Spinal cord (tissue), 9 donors: ENCODE measurements at regions not wholly inside any gene's neighbourhood (a gene's known extent, or its start where the extent isn't known, plus 50 kb on each side); places are given as distances from the start of the nearest gene placed in this dataset.
"Not testable (repeated sequence)": the region's sequence is repeated elsewhere in the genome, so short reads cannot be mapped to it uniquely, and the experiment has no call there.

ENCODE experiments used
- DNase-seq, 6 donors: peaks; one replicate each; pipeline versions ENCODE4 v3.0.0 to v3.0.0-alpha.2; 2013 to 2015; ENCODE audit warnings: low spot score in 6 of 6, low read depth in 4 of 6
- H3K27ac ChIP-seq: one replicate; pipeline ENCODE4 v1.5.1; 2013; ENCODE audit warnings: low read depth, low read length, control low read depth
- H3K27me3 ChIP-seq: one replicate; pipeline ENCODE4 v1.6.1; 2013; ENCODE audit warnings: low read length; ENCODE audit not compliant: control insufficient read depth, insufficient read depth
- H3K36me3 ChIP-seq: one replicate; pipeline ENCODE4 v1.6.1; 2013; ENCODE audit warnings: low read length; ENCODE audit not compliant: control insufficient read depth, insufficient read depth
- H3K4me1 ChIP-seq: one replicate; pipeline ENCODE4 v1.6.1; 2013; ENCODE audit warnings: low read length; ENCODE audit not compliant: control insufficient read depth, insufficient read depth
- H3K4me3 ChIP-seq: one replicate; pipeline ENCODE4 v1.5.1; 2013; ENCODE audit warnings: low read depth, low read length, control low read depth
- H3K9me3 ChIP-seq: one replicate; pipeline ENCODE4 v1.6.1; 2013; ENCODE audit warnings: low read length; ENCODE audit not compliant: control insufficient read depth, insufficient read depth
- WGBS: methylation state at CpG from one replicate; pipeline ENCODE4 v1.1.5; 2013; ENCODE audit warnings: missing lambda C conversion rate; ENCODE audit not compliant: insufficient coverage; 5-methylcytosine and 5-hydroxymethylcytosine counted together
- donor health status: healthy.

DNA sequence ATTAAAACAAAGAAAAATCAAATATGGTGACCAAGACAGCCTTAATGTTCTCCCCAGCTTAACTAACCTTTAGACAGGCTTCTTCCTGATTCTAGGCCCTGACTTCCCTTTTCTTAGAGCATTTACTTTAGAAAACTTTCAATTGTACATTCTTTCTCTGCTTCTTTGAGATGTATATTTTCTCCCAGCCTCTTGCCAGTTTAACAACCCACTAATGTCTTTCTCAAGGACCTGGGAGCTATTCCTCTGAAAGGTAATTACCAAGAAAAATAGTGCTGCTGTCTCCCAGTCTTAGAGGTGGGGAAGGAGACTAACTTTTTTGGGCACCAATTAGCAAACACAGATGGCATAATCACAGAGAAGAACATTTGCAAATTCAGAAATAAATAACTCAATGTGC lies 62.8 kb upstream of the KCNQ5 start:
- Histone ChIP-seq H3K36me3 (no peaks in the 10 kb centered on the region), H3K27ac (no peak overlapping the region), H3K27me3 (no peaks in the 10 kb centered on the region), H3K9me3 (no peaks in the 10 kb centered on the region), H3K4me1 (no peaks in the 10 kb centered on the region), H3K4me3 (no peak overlapping the region)
- DNase-seq = peak in 1 of 6 donors; percentile 29

DNA sequence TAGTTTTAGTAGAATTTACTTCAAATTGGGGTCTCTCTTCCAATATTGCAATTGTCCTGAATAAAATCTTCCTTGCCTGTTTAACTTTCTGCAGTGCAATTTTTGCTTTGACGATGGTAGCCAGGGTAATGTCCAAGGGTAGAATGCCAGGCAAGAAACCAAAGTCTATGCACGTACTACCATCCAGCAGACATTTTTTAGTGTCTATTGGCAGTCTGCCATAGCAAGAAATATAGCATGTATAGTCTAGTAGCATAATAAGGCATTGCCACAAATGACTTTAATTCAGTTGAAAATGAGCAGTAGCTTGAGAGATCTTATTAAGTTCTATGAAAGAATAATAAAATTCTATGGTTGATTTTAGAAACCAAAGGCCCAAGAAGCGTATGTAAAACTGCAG lies 62.3 kb upstream of the KCNQ5 start:
- Histone ChIP-seq H3K4me3 (no peak overlapping the region), H3K27ac (no peak overlapping the region), H3K27me3 (no peaks in the 10 kb centered on the region), H3K9me3 (no peaks in the 10 kb centered on the region), H3K4me1 (no peaks in the 10 kb centered on the region), H3K36me3 (no peaks in the 10 kb centered on the region)
- WGBS = 58% methylated on average over 2 of the region's 3 CpGs
- DNase-seq = peak in 2 of 6 donors; percentile 22 to 58

DNA sequence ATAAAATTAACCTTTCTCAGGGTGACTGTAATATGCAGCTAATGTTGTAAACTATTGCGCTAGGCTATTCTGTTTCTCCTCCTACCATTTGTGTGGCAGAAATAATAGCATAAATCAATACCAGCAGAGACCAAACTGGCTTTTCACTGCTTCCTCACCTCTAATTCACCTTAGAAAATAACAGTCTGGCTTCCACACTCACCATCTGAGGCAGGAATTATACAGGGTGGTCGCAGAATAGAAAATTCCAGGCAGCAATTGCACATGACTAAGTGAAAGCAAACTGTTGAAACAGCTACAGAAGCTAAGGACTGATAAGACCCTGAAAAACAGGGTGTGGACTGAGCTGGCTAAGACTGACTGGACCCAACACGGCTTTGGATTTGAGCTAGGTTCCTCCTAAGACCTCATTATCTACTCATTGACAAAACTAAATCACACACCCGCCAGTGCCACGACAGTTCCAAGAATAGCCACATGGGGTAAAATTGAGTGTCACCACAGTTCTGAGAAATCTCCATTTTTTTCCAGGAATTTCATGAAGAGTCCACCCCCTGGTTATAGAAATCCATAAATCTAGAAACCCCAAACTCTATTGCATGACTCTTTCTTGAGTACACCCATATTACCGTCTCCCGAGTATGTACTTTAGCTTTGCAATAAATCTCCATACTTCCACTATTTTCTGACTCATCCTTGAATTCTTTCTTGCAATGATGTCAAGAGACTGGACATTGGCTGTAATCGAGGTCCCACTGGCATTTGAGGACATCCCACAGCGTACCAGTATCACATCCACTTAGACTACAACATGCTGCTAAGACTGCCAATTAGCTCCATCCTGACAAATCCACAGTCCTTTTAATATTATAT lies 60.9 kb upstream of the KCNQ5 start:
- Histone ChIP-seq H3K27ac (no peak overlapping the region), H3K27me3 (no peaks in the 10 kb centered on the region), H3K4me3 (no peak overlapping the region), H3K36me3 (no peaks in the 10 kb centered on the region), H3K9me3 (no peaks in the 10 kb centered on the region), H3K4me1 (no peaks in the 10 kb centered on the region)
- no peak for DNase-seq
- WGBS = 87% methylated on average over 7 of the region's 9 CpGs

DNA sequence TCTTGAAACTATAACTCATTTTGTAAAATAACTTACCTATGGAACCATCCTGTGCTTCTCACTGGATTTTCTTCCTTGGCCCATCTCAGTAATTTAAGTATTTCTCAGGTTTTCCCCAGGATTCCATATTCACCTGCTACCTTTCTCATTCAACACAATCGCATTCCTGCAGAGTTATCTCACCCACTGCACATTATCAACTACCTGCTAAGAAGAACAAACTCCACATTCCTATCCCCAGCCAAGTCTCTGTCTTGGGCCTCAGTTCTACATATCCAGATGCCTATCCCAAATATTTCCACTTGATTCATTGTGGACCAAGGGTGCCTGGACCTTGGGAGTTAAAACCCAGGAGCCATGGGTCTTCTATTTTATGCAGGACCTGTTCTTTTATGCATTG lies 60.2 kb upstream of the KCNQ5 start:
- H3K27me3 ChIP-seq = no peaks in the 10 kb centered on the region
- H3K4me1 ChIP-seq = no peaks in the 10 kb centered on the region
- no peak for DNase-seq
- H3K4me3 ChIP-seq = no peak overlapping the region
- H3K27ac ChIP-seq = no peak overlapping the region
- H3K36me3 ChIP-seq = no peaks in the 10 kb centered on the region
- no peaks in the 10 kb centered on the region for H3K9me3 ChIP-seq
- WGBS = 80% methylated on average over 1 of the region's 1 CpG

DNA sequence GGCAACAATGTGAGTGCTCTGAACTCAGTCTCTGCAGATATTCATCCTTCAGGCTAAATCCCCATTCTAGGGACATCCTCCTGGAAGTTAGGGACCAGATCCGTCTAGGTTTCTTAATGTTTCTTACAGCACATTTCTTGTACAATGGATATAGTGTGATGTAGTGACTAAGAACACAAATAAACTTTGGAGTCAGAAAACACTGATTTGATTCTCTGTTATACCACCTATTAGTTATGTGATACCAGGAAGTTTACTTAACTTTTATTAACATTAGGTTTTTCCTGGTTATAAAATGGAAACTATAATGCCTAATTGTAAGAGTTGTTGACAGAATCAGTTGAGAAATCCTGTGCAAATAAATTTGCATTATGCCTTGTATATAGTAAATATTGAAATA lies 57.6 kb upstream of the KCNQ5 start:
- H3K4me3 ChIP-seq = no peak overlapping the region
- WGBS = no CpG with 5 or more reads among the region's 1 CpG
- H3K36me3 ChIP-seq = no peaks in the 10 kb centered on the region
- H3K4me1 ChIP-seq = no peaks in the 10 kb centered on the region
- no peak overlapping the region for H3K27ac ChIP-seq
- no peaks in the 10 kb centered on the region for H3K27me3 ChIP-seq
- DNase-seq = no peak
- H3K9me3 ChIP-seq = no peaks in the 10 kb centered on the region

DNA sequence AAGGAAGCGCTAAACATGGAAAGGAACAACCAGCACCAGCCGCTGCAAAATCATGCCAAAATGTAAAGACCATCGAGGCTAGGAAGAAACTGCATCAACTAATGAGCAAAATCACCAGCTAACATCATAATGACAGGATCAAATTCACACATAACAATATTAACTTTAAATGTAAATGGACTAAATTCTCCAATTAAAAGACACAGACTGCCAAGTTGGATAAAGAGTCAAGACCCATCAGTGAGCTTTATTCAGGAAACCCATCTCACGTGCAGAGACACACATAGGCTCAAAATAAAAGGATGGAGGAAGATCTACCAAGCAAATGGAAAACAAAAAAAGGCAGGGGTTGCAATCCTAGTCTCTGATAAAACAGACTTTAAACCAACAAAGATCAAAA lies 49.9 kb upstream of the KCNQ5 start:
- not testable (repeated sequence) for H3K27me3 ChIP-seq, DNase-seq, H3K27ac ChIP-seq, H3K36me3 ChIP-seq, H3K9me3 ChIP-seq, H3K4me1 ChIP-seq, H3K4me3 ChIP-seq
- no CpG with 5 or more reads among the region's 4 CpGs for WGBS
